ENCODE measurements at regions not wholly inside any gene's neighbourhood (a gene's known extent, or its start where the extent isn't known, plus 50 kb on each side); places are given as distances from the start of the nearest gene placed in this dataset.

DNA sequence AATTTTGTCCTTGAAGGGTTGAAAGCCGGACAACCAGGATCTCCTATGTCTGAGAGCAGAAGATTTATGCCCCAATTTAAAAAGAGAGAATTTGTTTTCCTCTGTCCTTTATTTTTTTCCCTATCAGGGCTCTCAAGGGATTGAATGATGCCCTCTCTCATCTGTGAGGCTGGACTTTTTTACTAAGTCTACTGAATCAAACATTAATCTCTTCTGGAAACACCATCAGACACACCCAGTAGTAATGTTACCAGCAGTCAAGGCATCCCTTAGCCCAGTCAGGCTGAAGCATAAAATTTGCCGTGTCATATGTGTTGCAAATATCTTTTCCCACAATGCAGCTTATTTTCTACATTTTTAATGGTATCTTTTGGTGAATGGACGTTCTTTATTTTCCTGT lies 1497.9 kb downstream of the MAT2B start:
- no peak for TF ChIP-seq CTCF (IDR thresholded peaks at IDR 0.05; ENCODE audit: low read depth, low read length)
- Histone ChIP-seq H3K27me3 (no peaks in the 10 kb centered on the region), H3K27ac (no peak overlapping the region), H3K4me3 (no peak overlapping the region), H3K9me3 (ENCODE audit: low read depth) (no peaks in the 10 kb centered on the region), H3K36me3 (no peaks in the 10 kb centered on the region), H3K4me1 (ENCODE audit: low read depth) (peaks cover 7% of the 10 kb centered on the region)
- DNase-seq (ENCODE audit: low read depth in 1 of 2, low spot score in 1 of 2): no peak

GRCh38 chr5:165004175-165004574 lies 1498.8 kb downstream of the MAT2B start:
- no peak for TF ChIP-seq CTCF (IDR thresholded peaks at IDR 0.05; ENCODE audit: low read depth, low read length)
- Histone ChIP-seq H3K27ac (no peak overlapping the region), H3K9me3 (ENCODE audit: low read depth) (no peaks in the 10 kb centered on the region), H3K27me3 (no peaks in the 10 kb centered on the region), H3K36me3 (no peaks in the 10 kb centered on the region), H3K4me3 (no peak overlapping the region), H3K4me1 (ENCODE audit: low read depth) (no peaks in the 10 kb centered on the region)
- DNase-seq (ENCODE audit: low read depth in 1 of 2, low spot score in 1 of 2): no peak

DNA sequence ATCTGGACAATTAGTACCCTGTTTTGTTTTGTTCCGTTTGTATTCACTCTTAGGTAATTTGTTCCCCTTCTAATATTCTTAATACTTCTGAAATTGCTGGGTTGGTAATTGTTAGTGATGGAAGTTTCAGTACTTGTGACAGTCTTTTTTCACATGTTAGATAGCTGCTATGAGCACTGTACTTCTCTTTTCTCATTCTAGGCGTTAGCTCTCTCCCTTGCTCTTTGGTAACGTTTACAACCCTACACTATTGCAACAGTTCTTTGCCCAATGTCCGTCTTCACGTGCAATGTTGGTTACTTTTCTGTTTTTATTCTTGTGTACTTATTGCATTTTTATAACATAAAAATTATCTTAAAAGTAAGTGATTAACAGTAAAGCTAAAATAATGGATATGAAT lies 1509.0 kb downstream of the MAT2B start:
- TF ChIP-seq CTCF (IDR thresholded peaks at IDR 0.05; ENCODE audit: low read depth, low read length): no peak
- no peak for DNase-seq (ENCODE audit: low read depth in 1 of 2, low spot score in 1 of 2)
- no peaks in the 10 kb centered on the region for H3K4me1 ChIP-seq (ENCODE audit: low read depth)
- no peak overlapping the region for H3K27ac ChIP-seq
- no peaks in the 10 kb centered on the region for H3K36me3 ChIP-seq
- no peaks in the 10 kb centered on the region for H3K9me3 ChIP-seq (ENCODE audit: low read depth)
- H3K4me3 ChIP-seq: no peak overlapping the region
- no peaks in the 10 kb centered on the region for H3K27me3 ChIP-seq

DNA sequence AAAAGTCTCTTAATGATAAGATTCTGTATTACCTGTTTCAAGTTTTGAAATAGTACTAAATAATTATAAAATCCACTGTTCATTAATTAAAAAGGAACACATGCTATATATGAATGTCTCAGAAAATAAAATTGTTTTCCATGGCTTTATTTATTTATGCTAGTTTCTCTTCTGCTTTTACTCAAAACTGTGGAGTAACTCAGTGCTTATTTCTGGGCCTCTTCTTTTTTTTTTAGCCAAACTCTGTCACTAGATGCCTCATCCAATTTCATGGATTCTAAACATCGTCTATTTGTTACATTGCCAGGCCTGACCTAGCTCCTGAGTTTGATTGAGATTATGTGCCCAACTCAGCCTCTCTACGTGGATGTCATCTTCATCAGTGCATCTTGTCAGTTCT lies 1509.7 kb downstream of the MAT2B start:
- no peak for TF ChIP-seq CTCF (IDR thresholded peaks at IDR 0.05; ENCODE audit: low read depth, low read length)
- Histone ChIP-seq H3K27ac (no peak overlapping the region), H3K9me3 (ENCODE audit: low read depth) (no peaks in the 10 kb centered on the region), H3K4me1 (ENCODE audit: low read depth) (no peaks in the 10 kb centered on the region), H3K36me3 (no peaks in the 10 kb centered on the region), H3K4me3 (no peak overlapping the region), H3K27me3 (no peaks in the 10 kb centered on the region)
- no peak for DNase-seq (ENCODE audit: low read depth in 1 of 2, low spot score in 1 of 2)

- Histone ChIP-seq H3K9me3 (ENCODE audit: low read depth) (no peaks in the 10 kb centered on the region), H3K4me3 (no peak overlapping the region), H3K4me1 (ENCODE audit: low read depth) (no peaks in the 10 kb centered on the region), H3K27me3 (no peaks in the 10 kb centered on the region), H3K36me3 (no peaks in the 10 kb centered on the region), H3K27ac (no peak overlapping the region)
- TF ChIP-seq CTCF (IDR thresholded peaks at IDR 0.05; ENCODE audit: low read depth, low read length): no peak
- DNase-seq (ENCODE audit: low read depth in 1 of 2, low spot score in 1 of 2): no peak
Observed at GRCh38 chr5:165015547-165015946, 1510.1 kb downstream of the MAT2B start.

GRCh38 chr5:165026971-165027370 lies 1521.6 kb downstream of the MAT2B start:
- Histone ChIP-seq H3K36me3 (no peaks in the 10 kb centered on the region), H3K4me1 (ENCODE audit: low read depth) (peaks cover 8% of the 10 kb centered on the region), H3K27me3 (no peaks in the 10 kb centered on the region), H3K27ac (no peak overlapping the region), H3K4me3 (no peak overlapping the region), H3K9me3 (ENCODE audit: low read depth) (no peaks in the 10 kb centered on the region)
- no peak for TF ChIP-seq CTCF (IDR thresholded peaks at IDR 0.05; ENCODE audit: low read depth, low read length)
- DNase-seq (ENCODE audit: low read depth in 1 of 2, low spot score in 1 of 2): no peak

Measured in cardiac muscle cell (in vitro differentiated cells and primary cell).